Caco-2 (cell line): ENCODE measurements at regions not wholly inside any gene's neighbourhood (a gene's known extent, or its start where the extent isn't known, plus 50 kb on each side); places are given as distances from the start of the nearest gene placed in this dataset.

Experiments
- BruUV-seq: library from RNA; stranded (reverse); fragments of 400-500 nt; replicated peaks from 2 replicates; lab custom pipeline; 2021; lab: Mats Ljungman, UMichigan
- CTCF ChIA-PET: fragments of 300-600 bp; sonication (Branson Sonifier 250); formaldehyde crosslinking; loops from one replicate; lab custom pipeline; 2022; ENCODE audit warnings: antibody characterized with exemption; lab: Charles Lee
- POLR2A ChIA-PET: fragments of 300-600 bp; sonication (Branson Sonifier 250); formaldehyde crosslinking; loops from one replicate; lab custom pipeline; 2022; ENCODE audit warnings: antibody characterized with exemption; lab: Charles Lee
- DNase-seq, 2 experiments: peaks; one replicate each; pipeline versions ENCODE4 v3.0.0 to v3.0.0-alpha.2; 2020 to 2022
- H3K27me3 ChIP-seq: replicated peaks from 2 replicates; pipeline ENCODE4 v1.6.0; 2011; ENCODE audit warnings: low read length; ENCODE audit not compliant: control insufficient read depth, insufficient read depth
- H3K36me3 ChIP-seq: 2 replicates; pipeline ENCODE4 v1.5.1; 2011; ENCODE audit warnings: low read length; ENCODE audit not compliant: control insufficient read depth, insufficient read depth
- H3K4me1 ChIP-seq: fragments of 250-450 bp; sonication (Bioruptor Pico); 2 replicates; pipeline ENCODE4 v1.5.1; 2020; ENCODE audit warnings: mild to moderate bottlenecking
- H3K4me3 ChIP-seq: 2 replicates; pipeline ENCODE4 v1.5.1; 2011; ENCODE audit warnings: low read depth, mild to moderate bottlenecking, control low read depth, low read length
- H3K9me3 ChIP-seq: fragments of 250-450 bp; sonication (Bioruptor Pico); 2 replicates; pipeline ENCODE4 v1.5.1; 2020; ENCODE audit warnings: mild to moderate bottlenecking, moderate library complexity
- H3K27ac Mint-ChIP-seq: one replicate; pipeline ENCODE4 v1.8.0; 2022; ENCODE audit warnings: mixed read lengths; ENCODE audit not compliant: unreplicated experiment
- H3K27me3 Mint-ChIP-seq: one replicate; pipeline ENCODE4 v1.8.0; 2022; ENCODE audit warnings: mixed read lengths; ENCODE audit not compliant: insufficient read depth, unreplicated experiment
- H3K36me3 Mint-ChIP-seq: one replicate; pipeline ENCODE4 v1.8.0; 2022; ENCODE audit warnings: mild to moderate bottlenecking, mixed read lengths; ENCODE audit not compliant: insufficient read depth, unreplicated experiment
- H3K4me1 Mint-ChIP-seq: one replicate; pipeline ENCODE4 v1.8.0; 2022; ENCODE audit warnings: low read depth, mixed read lengths; ENCODE audit not compliant: unreplicated experiment
- H3K4me3 Mint-ChIP-seq: one replicate; pipeline ENCODE4 v1.8.0; 2022; ENCODE audit warnings: mild to moderate bottlenecking, moderate library complexity, mixed read lengths; ENCODE audit not compliant: unreplicated experiment
- H3K9me3 Mint-ChIP-seq: one replicate; pipeline ENCODE4 v1.8.0; 2022; ENCODE audit warnings: mixed read lengths; ENCODE audit not compliant: unreplicated experiment
- intact Hi-C: fragments of 100-400 bp; cut with micrococcal nuclease; formaldehyde crosslinking; loops from one replicate; pipeline ENCODE4 v1.10.0; 2022; ENCODE audit not compliant: unreplicated experiment
- TF ChIP-seq, protein P1 (sequence below), 2 experiments: fragments of 200-600 bp in 1 of 2; IDR thresholded peaks; 1 replicate in 1 of 2; 2 replicates in 1 of 2; pipeline versions ENCODE4 v1.5.1 to v1.8.0; 2011 to 2022; ENCODE audit warnings: antibody characterized with exemption in 1 of 2, control low read depth in 1 of 2, inconsistent platforms in 1 of 2, low read depth in 1 of 2, low read length in 1 of 2, mild to moderate bottlenecking in 1 of 2, moderate library complexity in 1 of 2; ENCODE audit not compliant: insufficient read depth in 1 of 2, severe bottlenecking in 1 of 2, unreplicated experiment in 1 of 2

DNA sequence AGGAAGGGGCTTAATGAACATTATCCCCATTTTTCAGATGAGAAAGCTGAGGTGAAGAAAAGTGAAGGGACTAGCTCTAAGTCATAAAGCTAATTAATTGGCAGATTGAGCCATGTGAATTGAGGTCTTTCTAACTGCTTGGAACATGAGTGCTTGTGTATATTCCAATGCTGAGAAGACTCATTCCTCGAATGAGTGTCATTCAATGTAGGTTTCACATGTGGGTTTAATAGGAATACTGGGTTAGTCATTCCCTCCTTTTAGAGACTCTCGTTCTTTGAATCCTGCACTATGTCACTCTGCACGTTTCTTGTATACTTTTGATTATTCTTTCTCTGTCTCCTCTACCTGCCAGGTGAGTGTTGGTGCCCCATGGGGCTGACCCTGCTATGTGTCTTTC lies 218.2 kb downstream of the HRH4 start:
- BruUV-seq, result no TSS peak
- no peak overlapping the region for H3K27ac Mint-ChIP-seq
- H3K4me1 Mint-ChIP-seq, result no peaks in the 10 kb centered on the region

DNA sequence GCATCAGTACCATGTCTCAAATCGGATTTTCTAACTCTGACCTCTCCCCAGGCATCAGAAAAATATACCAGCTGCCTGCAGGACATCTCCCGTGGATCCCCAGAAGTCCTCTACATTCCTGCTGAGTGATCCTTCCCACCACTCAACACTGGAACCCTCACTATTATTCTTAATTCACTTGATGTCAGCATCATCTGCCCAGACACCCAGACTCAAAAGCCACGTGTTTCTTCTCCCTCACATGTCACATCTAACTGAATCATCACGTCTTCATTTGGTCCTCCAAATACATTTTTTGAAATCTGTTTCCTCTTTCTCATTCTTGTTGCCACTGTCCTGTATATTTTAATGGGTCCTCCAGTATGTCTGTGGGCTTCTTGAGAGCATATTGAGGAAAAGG lies 218.6 kb downstream of the HRH4 start:
- Mint-ChIP-seq H3K9me3 (no peaks in the 10 kb centered on the region), H3K4me3 (no peak overlapping the region), H3K36me3 (no peaks in the 10 kb centered on the region), H3K4me1 (no peaks in the 10 kb centered on the region), H3K27me3 (peaks cover 9% of the 10 kb centered on the region), H3K27ac (no peak overlapping the region)
- ChIA-PET POLR2A (no interaction called here), CTCF (no interaction called here)
- no peak for DNase-seq
- no peak overlapping the region for H3K4me3 ChIP-seq
- BruUV-seq, result no TSS peak
- H3K27me3 ChIP-seq, result no peaks in the 10 kb centered on the region
- no peaks in the 10 kb centered on the region for H3K9me3 ChIP-seq
- no peaks in the 10 kb centered on the region for H3K4me1 ChIP-seq
- intact Hi-C loops, result no loop called here
- TF ChIP-seq, protein P1, sequence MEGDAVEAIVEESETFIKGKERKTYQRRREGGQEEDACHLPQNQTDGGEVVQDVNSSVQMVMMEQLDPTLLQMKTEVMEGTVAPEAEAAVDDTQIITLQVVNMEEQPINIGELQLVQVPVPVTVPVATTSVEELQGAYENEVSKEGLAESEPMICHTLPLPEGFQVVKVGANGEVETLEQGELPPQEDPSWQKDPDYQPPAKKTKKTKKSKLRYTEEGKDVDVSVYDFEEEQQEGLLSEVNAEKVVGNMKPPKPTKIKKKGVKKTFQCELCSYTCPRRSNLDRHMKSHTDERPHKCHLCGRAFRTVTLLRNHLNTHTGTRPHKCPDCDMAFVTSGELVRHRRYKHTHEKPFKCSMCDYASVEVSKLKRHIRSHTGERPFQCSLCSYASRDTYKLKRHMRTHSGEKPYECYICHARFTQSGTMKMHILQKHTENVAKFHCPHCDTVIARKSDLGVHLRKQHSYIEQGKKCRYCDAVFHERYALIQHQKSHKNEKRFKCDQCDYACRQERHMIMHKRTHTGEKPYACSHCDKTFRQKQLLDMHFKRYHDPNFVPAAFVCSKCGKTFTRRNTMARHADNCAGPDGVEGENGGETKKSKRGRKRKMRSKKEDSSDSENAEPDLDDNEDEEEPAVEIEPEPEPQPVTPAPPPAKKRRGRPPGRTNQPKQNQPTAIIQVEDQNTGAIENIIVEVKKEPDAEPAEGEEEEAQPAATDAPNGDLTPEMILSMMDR (IDR thresholded peaks at IDR 0.05; ENCODE audit: insufficient read depth in 1 of 2, low read depth in 1 of 2, low read length in 1 of 2, severe bottlenecking in 1 of 2, unreplicated experiment in 1 of 2), result no peak
- H3K36me3 ChIP-seq, result no peaks in the 10 kb centered on the region

More for the DNA sequence above, 218.2 kb downstream of the HRH4 start:
- Histone ChIP-seq H3K27me3 (no peaks in the 10 kb centered on the region), H3K36me3 (no peaks in the 10 kb centered on the region), H3K4me3 (no peak overlapping the region), H3K9me3 (no peaks in the 10 kb centered on the region), H3K4me1 (no peaks in the 10 kb centered on the region)
- DNase-seq, result no peak
- Mint-ChIP-seq H3K27me3 (peaks cover 6% of the 10 kb centered on the region), H3K4me3 (no peak overlapping the region), H3K36me3 (no peaks in the 10 kb centered on the region), H3K9me3 (no peaks in the 10 kb centered on the region)
- TF ChIP-seq, protein P1 (IDR thresholded peaks at IDR 0.05; ENCODE audit: insufficient read depth in 1 of 2, low read depth in 1 of 2, low read length in 1 of 2, severe bottlenecking in 1 of 2, unreplicated experiment in 1 of 2), result no peak
- POLR2A ChIA-PET, result no interaction called here
- intact Hi-C loops, result no loop called here
- CTCF ChIA-PET, result no interaction called here

DNA sequence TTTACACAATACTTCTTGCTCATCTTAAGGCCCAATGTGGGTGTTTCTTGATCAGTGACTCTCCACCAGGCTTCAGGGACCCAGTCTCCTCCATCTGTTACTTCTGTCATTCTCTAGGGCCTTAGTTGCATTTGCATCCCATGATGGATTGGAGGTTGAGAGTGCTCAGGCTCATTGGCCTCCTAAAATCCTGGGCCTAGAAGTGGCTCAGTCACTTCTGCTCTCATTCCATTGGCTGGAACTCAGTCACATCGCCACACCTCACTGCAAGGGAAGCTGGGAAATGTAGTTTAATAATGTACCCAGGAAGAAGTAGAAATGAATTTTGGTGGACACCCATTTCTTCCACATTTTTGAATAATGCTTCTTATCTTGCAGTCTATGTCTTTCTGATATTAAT lies 223.5 kb downstream of the HRH4 start:
- DNase-seq, result no peak

More for the DNA sequence above, 223.5 kb downstream of the HRH4 start:
- H3K4me1 ChIP-seq, result no peaks in the 10 kb centered on the region
- Mint-ChIP-seq H3K9me3 (no peaks in the 10 kb centered on the region), H3K27ac (no peak overlapping the region), H3K4me1 (no peaks in the 10 kb centered on the region), H3K4me3 (no peak overlapping the region), H3K27me3 (peaks cover 7% of the 10 kb centered on the region), H3K36me3 (no peaks in the 10 kb centered on the region)
- H3K27me3 ChIP-seq, result no peaks in the 10 kb centered on the region
- no TSS peak for BruUV-seq
- H3K36me3 ChIP-seq, result no peaks in the 10 kb centered on the region
- ChIA-PET CTCF (no interaction called here), POLR2A (no interaction called here)
- TF ChIP-seq, protein P1 (IDR thresholded peaks at IDR 0.05; ENCODE audit: insufficient read depth in 1 of 2, low read depth in 1 of 2, low read length in 1 of 2, severe bottlenecking in 1 of 2, unreplicated experiment in 1 of 2), result no peak
- H3K9me3 ChIP-seq, result no peaks in the 10 kb centered on the region
- intact Hi-C loops, result no loop called here
- H3K4me3 ChIP-seq, result no peak overlapping the region
